ENCODE measurements at regions not wholly inside any gene's neighbourhood (a gene's known extent, or its start where the extent isn't known, plus 50 kb on each side); places are given as distances from the start of the nearest gene placed in this dataset.

GRCh38 chr19:30622276-30622675, 250.1 kb downstream of the ZNF536 start:
- TF ChIP-seq CTCF (IDR thresholded peaks at IDR 0.05), result no peak
- TF ChIP-seq POLR2AphosphoS5 (IDR thresholded peaks at IDR 0.05; ENCODE audit: low read depth, low read length), result no peak
- TF ChIP-seq TCF7L2 (IDR thresholded peaks at IDR 0.05; ENCODE audit: low read depth, low read length), result no peak
- no peak for TF ChIP-seq SIN3A (IDR thresholded peaks at IDR 0.05; ENCODE audit: borderline replicate concordance, insufficient read depth, low read depth, low read length)
- TF ChIP-seq, protein P1, sequence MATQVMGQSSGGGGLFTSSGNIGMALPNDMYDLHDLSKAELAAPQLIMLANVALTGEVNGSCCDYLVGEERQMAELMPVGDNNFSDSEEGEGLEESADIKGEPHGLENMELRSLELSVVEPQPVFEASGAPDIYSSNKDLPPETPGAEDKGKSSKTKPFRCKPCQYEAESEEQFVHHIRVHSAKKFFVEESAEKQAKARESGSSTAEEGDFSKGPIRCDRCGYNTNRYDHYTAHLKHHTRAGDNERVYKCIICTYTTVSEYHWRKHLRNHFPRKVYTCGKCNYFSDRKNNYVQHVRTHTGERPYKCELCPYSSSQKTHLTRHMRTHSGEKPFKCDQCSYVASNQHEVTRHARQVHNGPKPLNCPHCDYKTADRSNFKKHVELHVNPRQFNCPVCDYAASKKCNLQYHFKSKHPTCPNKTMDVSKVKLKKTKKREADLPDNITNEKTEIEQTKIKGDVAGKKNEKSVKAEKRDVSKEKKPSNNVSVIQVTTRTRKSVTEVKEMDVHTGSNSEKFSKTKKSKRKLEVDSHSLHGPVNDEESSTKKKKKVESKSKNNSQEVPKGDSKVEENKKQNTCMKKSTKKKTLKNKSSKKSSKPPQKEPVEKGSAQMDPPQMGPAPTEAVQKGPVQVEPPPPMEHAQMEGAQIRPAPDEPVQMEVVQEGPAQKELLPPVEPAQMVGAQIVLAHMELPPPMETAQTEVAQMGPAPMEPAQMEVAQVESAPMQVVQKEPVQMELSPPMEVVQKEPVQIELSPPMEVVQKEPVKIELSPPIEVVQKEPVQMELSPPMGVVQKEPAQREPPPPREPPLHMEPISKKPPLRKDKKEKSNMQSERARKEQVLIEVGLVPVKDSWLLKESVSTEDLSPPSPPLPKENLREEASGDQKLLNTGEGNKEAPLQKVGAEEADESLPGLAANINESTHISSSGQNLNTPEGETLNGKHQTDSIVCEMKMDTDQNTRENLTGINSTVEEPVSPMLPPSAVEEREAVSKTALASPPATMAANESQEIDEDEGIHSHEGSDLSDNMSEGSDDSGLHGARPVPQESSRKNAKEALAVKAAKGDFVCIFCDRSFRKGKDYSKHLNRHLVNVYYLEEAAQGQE (IDR thresholded peaks at IDR 0.05; ENCODE audit: insufficient read depth in 1 of 2, low read depth in 2 of 2, low read length in 1 of 2), result no peak

All from Panc1 (cell line).